HEK293T (cell line): ENCODE measurements at regions not wholly inside any gene's neighbourhood (a gene's known extent, or its start where the extent isn't known, plus 50 kb on each side); places are given as distances from the start of the nearest gene placed in this dataset.

Experiments
- CTCF ChIA-PET: fragments of 350-600 bp; formaldehyde crosslinking; extraction: SDS; loops from one replicate; lab custom pipeline; 2021; ENCODE audit warnings: antibody characterized with exemption, inconsistent platforms; lab: Yijun Ruan, JAX
- POLR2A ChIA-PET: fragments of 350-600 bp; formaldehyde crosslinking; extraction: SDS; loops from one replicate; lab custom pipeline; 2020; ENCODE audit warnings: antibody characterized with exemption, inconsistent platforms; lab: Yijun Ruan, JAX
- DNase-seq: peaks from one replicate; pipeline ENCODE4 v3.0.0; 2012; ENCODE audit warnings: mixed read lengths; ENCODE audit errors: extremely low spot score
- ARNT ChIP-seq: fragments of 450-650 bp; IDR thresholded peaks from 2 replicates; pipeline ENCODE4 v1.6.1; 2017; ENCODE audit warnings: mild to moderate bottlenecking
- BHLHE40 ChIP-seq: fragments of 450-650 bp; IDR thresholded peaks from 2 replicates; pipeline ENCODE4 v1.6.1; 2016; ENCODE audit warnings: mild to moderate bottlenecking, moderate library complexity, borderline replicate concordance
- CTBP1 ChIP-seq: fragments of 450-650 bp; IDR thresholded peaks from 2 replicates; pipeline ENCODE4 v1.6.1; 2016; ENCODE audit warnings: borderline replicate concordance
- ELF4 ChIP-seq: fragments of 450-650 bp; IDR thresholded peaks from 2 replicates; pipeline ENCODE4 v1.6.1; 2017; ENCODE audit warnings: antibody characterized with exemption
- FOXA1 ChIP-seq: fragments of 450-650 bp; IDR thresholded peaks from 2 replicates; pipeline ENCODE4 v1.6.1; 2016; ENCODE audit warnings: mild to moderate bottlenecking
- FOXK2 ChIP-seq: fragments of 450-650 bp; IDR thresholded peaks from 2 replicates; pipeline ENCODE4 v1.6.1; 2016; ENCODE audit warnings: mild to moderate bottlenecking
- FOXM1 ChIP-seq: fragments of 450-650 bp; IDR thresholded peaks from 2 replicates; pipeline ENCODE4 v1.6.1; 2017; ENCODE audit warnings: mild to moderate bottlenecking, borderline replicate concordance
- HDGF ChIP-seq: fragments of 450-650 bp; IDR thresholded peaks from 2 replicates; pipeline ENCODE4 v1.6.1; 2017; ENCODE audit warnings: antibody characterized with exemption, borderline replicate concordance
- L3MBTL2 ChIP-seq: fragments of 450-650 bp; conservative IDR thresholded peaks from 2 replicates; pipeline ENCODE4 v1.6.1; 2016; ENCODE audit warnings: mild to moderate bottlenecking
- LEF1 ChIP-seq: fragments of 450-650 bp; IDR thresholded peaks from 2 replicates; pipeline ENCODE4 v1.6.1; 2017; ENCODE audit warnings: mild to moderate bottlenecking, borderline replicate concordance
- NFRKB ChIP-seq: fragments of 450-650 bp; IDR thresholded peaks from 2 replicates; pipeline ENCODE4 v1.6.1; 2016; ENCODE audit warnings: mild to moderate bottlenecking, moderate library complexity
- SP1 ChIP-seq: fragments of 450-650 bp; IDR thresholded peaks from 2 replicates; pipeline ENCODE4 v1.6.1; 2017
- SUZ12 ChIP-seq: fragments of 450-650 bp; IDR thresholded peaks from 2 replicates; pipeline ENCODE4 v1.6.1; 2016; ENCODE audit warnings: mild to moderate bottlenecking
- TARDBP ChIP-seq: fragments of 450-650 bp; IDR thresholded peaks from 2 replicates; pipeline ENCODE4 v1.6.1; 2016
- ZNF384 ChIP-seq: fragments of 450-650 bp; IDR thresholded peaks from 2 replicates; pipeline ENCODE4 v1.6.1; 2016
- TF ChIP-seq, protein P1 (sequence below): fragments of 450-650 bp; IDR thresholded peaks from 2 replicates; pipeline ENCODE4 v1.6.1; 2016

DNA sequence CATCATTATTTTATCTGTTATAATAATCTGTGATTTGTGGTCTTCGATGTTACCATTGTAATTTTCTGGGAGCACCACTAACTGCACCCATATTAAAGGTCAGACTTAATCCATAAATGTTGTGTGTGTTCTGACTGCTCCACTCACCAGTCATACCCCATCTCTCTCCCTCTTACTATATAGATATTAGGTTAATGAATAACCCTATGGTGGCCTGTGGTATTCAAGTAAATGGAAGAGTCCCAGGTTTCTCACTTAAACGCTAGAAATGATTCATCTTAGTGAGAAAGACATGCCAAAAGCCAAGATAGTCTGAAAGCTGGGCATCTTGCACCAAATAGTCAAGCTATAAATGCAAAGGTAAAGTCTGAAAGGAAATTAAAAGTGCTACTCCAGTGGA lies 1358.5 kb downstream of the ROBO2 start:
- CTCF ChIA-PET: no interaction called here
- POLR2A ChIA-PET: no interaction called here

DNA sequence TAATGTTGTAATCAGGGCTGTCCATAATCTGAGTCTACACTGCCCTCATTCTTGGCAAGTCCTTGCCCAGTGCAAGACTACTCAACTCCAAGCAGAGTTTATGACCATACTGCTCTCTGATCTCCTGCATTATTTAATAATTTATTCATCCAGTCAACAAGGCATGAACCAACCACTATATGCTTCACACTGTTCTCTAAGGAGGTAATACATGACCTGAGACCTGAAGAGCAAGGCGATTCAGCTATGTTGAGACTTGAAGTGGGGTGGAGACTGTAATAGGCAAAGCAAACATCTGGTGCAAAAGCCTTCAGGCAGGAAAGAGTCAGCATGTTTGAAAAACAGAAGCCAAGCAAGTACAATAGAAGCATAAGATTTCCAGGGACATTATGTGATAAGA lies 1362.8 kb downstream of the ROBO2 start:
- TF ChIP-seq HDGF: no peak
- TF ChIP-seq ZNF384: no peak
- no peak for TF ChIP-seq TARDBP
- TF ChIP-seq L3MBTL2: no peak
- no peak for TF ChIP-seq ELF4
- CTCF ChIA-PET: no interaction called here
- POLR2A ChIA-PET: no interaction called here
- no peak for DNase-seq

More for the DNA sequence above, 1358.5 kb downstream of the ROBO2 start:
- DNase-seq: no peak
- no peak for TF ChIP-seq FOXK2
- TF ChIP-seq, protein P1, sequence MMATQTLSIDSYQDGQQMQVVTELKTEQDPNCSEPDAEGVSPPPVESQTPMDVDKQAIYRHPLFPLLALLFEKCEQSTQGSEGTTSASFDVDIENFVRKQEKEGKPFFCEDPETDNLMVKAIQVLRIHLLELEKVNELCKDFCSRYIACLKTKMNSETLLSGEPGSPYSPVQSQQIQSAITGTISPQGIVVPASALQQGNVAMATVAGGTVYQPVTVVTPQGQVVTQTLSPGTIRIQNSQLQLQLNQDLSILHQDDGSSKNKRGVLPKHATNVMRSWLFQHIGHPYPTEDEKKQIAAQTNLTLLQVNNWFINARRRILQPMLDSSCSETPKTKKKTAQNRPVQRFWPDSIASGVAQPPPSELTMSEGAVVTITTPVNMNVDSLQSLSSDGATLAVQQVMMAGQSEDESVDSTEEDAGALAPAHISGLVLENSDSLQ: no peak
- TF ChIP-seq HDGF: no peak
- TF ChIP-seq NFRKB: no peak
- TF ChIP-seq CTBP1: no peak
- no peak for TF ChIP-seq BHLHE40
- no peak for TF ChIP-seq SP1
- no peak for TF ChIP-seq ARNT
- no peak for TF ChIP-seq L3MBTL2
- TF ChIP-seq SUZ12: no peak
- TF ChIP-seq ELF4: no peak
- no peak for TF ChIP-seq FOXA1
- no peak for TF ChIP-seq TARDBP

DNA sequence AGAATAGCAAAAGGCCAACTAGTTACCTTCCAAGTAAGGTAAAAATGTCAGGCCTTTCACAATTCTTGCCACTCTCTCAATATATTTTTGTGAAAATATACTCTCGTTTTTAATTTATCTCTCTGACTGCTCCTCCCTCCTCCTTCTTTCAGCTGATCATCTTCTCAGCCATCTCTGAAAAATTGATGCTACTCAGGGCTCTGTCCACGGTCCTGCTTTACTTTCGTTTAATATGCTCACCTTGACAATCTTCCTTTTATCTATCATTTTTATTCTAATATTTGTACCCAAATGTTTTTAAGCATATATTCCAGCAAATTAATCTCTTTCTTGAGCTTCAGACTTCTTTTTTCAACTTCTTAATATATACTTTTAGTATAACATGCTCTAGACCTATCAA lies 1362.1 kb downstream of the ROBO1 start:
- no peak for DNase-seq
- ChIA-PET CTCF (interaction anchor here (0.6 kb wide), 1 partner anchor 14 kb away, joined by 3 read pairs; no protein-coding TSS in a partner anchor), POLR2A (no interaction called here)
- TF ChIP-seq FOXA1: no peak

DNA sequence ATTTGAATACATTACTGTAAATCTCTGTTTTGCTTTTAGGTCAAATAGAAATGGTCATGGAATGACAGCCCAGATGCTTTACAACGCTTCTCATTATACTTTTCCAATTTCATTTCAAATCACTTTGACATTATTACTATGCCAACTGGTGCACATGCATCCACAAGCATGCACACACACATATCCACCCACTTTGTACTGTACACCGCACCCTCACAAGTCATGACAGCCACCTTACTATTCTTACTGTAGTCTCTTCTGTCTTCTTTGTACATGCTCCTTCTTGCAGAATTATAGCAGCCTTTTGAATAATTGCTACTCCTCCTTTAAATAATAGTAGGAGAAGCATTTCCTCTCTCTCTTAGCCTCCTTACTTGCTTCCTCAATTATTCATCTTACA lies 1361.4 kb downstream of the ROBO1 start:
- DNase-seq: no peak
- CTCF ChIA-PET: interaction anchor here (0.6 kb wide), 1 partner anchor 15 kb away, joined by 3 read pairs; no protein-coding TSS in a partner anchor
- POLR2A ChIA-PET: no interaction called here
- TF ChIP-seq TARDBP: no peak
- TF ChIP-seq SP1: no peak
- TF ChIP-seq FOXK2: no peak
- no peak for TF ChIP-seq FOXA1
- TF ChIP-seq, protein P1: no peak
- no peak for TF ChIP-seq ZNF384
- TF ChIP-seq L3MBTL2: no peak
- TF ChIP-seq HDGF: no peak
- TF ChIP-seq NFRKB: no peak
- TF ChIP-seq BHLHE40: no peak
- no peak for TF ChIP-seq CTBP1
- TF ChIP-seq ELF4: no peak
- no peak for TF ChIP-seq FOXM1
- no peak for TF ChIP-seq LEF1
- no peak for TF ChIP-seq SUZ12
- TF ChIP-seq ARNT: no peak

DNA sequence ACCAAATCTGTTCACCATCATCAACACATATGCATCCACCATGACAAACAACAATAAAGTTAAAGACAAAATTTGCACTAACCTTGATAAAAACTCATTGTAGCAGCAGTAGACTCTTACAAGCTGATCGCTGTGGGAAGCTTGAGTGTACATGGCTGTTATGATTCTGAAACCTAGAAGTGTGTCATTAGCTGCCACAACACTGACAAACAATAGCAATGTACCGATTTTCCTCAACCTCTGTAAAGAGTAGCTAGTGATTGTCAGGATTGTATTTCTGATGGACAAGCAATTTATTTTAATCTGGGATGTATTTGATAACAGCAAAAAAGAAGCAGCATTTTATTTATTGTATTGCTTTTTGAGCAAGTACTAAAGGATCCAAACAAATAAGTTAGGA lies 1357.7 kb downstream of the ROBO1 start:
- POLR2A ChIA-PET: no interaction called here
- no peak for DNase-seq
- TF ChIP-seq ZNF384 (no peak), LEF1 (no peak), FOXK2 (no peak), TARDBP (no peak), SP1 (no peak), L3MBTL2 (no peak), CTBP1 (no peak), FOXA1 (no peak), HDGF (no peak), SUZ12 (no peak)
- TF ChIP-seq, protein P1: no peak
- CTCF ChIA-PET: no interaction called here

DNA sequence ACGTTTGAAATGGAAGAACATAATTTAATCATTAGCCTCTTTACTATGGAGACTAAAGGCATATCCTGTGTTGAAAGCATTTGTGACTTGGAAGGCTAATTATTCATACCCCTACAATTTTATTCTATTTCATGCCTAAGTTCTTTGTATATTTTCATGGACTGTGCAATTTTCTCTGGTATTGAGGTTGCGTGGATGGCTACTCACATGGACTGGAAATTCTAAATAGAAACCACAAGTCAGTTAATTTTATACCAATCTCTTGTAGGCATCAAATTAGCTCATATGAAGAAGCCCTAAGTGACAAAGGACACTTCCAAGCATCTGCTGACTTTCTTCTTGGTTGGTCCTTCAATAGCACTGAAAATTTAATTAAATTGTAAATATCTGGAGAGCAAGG lies 1353.5 kb downstream of the ROBO1 start:
- no peak for TF ChIP-seq L3MBTL2
- no peak for TF ChIP-seq FOXK2
- TF ChIP-seq, protein P1: no peak
- TF ChIP-seq CTBP1: no peak
- TF ChIP-seq LEF1: no peak
- no peak for TF ChIP-seq ARNT
- TF ChIP-seq SUZ12: no peak
- no peak for TF ChIP-seq FOXM1
- TF ChIP-seq ZNF384: no peak
- TF ChIP-seq ELF4: no peak
- TF ChIP-seq HDGF: no peak
- TF ChIP-seq BHLHE40: no peak
- TF ChIP-seq FOXA1: no peak
- TF ChIP-seq NFRKB: no peak
- TF ChIP-seq SP1: no peak
- TF ChIP-seq TARDBP: no peak
- POLR2A ChIA-PET: no interaction called here
- no peak for DNase-seq
- CTCF ChIA-PET: no interaction called here
